RWPE2 (cell line): ENCODE measurements at regions not wholly inside any gene's neighbourhood (a gene's known extent, or its start where the extent isn't known, plus 50 kb on each side); places are given as distances from the start of the nearest gene placed in this dataset.

ENCODE experiments used
- ATAC-seq: fragments of 200-7000 bp; cut with Tn5 transposase; 3 replicates; pipeline ENCODE4 v1.9.1; 2021; ENCODE audit warnings: low read depth
- DNase-seq: peaks from one replicate; pipeline ENCODE4 v3.0.0-alpha.2; 2020; ENCODE audit warnings: low spot score
- H3K27ac ChIP-seq: fragments of 450-650 bp; 2 replicates; pipeline ENCODE4 v1.5.1; 2017; ENCODE audit warnings: mild to moderate bottlenecking; ENCODE audit not compliant: poor library complexity, severe bottlenecking
- H3K27me3 ChIP-seq: fragments of 250-450 bp; sonication (Bioruptor Pico); 2 replicates; pipeline ENCODE4 v1.5.1; 2021; ENCODE audit warnings: mild to moderate bottlenecking, moderate library complexity; ENCODE audit not compliant: insufficient read depth, poor library complexity, severe bottlenecking
- H3K36me3 ChIP-seq: fragments of 250-450 bp; sonication (Bioruptor Pico); 2 replicates; pipeline ENCODE4 v1.5.1; 2020; ENCODE audit warnings: low read depth, mild to moderate bottlenecking, moderate library complexity
- H3K4me1 ChIP-seq: fragments of 250-450 bp; sonication (Bioruptor Pico); 2 replicates; pipeline ENCODE4 v1.5.1; 2021; ENCODE audit warnings: mild to moderate bottlenecking, moderate library complexity; ENCODE audit not compliant: insufficient read depth, poor library complexity, severe bottlenecking
- H3K4me3 ChIP-seq: fragments of 250-450 bp; sonication (Bioruptor Pico); 2 replicates; pipeline ENCODE4 v1.5.1; 2021; ENCODE audit warnings: mild to moderate bottlenecking, moderate library complexity; ENCODE audit not compliant: severe bottlenecking
- H3K9me3 ChIP-seq: fragments of 250-450 bp; sonication (Bioruptor Pico); 2 replicates; pipeline ENCODE4 v1.5.1; 2021; ENCODE audit warnings: mild to moderate bottlenecking, moderate library complexity; ENCODE audit not compliant: severe bottlenecking
- TF ChIP-seq, protein P1 (sequence below): fragments of 450-650 bp; IDR thresholded peaks from one replicate; pipeline ENCODE4 v1.5.1; 2017; ENCODE audit warnings: mild to moderate bottlenecking, moderate library complexity; ENCODE audit not compliant: poor library complexity, severe bottlenecking

DNA sequence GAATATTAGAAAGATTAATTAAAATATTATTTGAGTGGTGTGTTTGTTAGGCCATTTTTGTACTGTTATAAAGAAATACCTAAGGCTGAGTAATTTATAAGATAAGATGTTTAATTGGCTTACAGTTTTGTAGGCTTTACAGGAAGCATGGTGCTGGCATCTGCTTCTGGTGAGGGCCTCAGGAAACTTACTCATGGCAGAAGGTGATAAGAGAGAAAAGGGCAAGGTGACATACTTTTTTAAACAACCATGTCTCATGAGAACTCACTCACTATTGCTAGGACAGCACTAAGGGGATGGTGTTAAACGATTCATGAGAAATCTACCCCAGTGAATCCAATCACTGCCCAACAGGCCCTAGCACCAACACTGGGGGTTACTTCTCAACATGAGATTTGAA, 56.7 kb upstream of the RGS21 start:
- Histone ChIP-seq H3K4me1 (no peaks in the 10 kb centered on the region), H3K36me3 (no peaks in the 10 kb centered on the region), H3K27ac (no peak overlapping the region), H3K9me3 (no peaks in the 10 kb centered on the region), H3K4me3 (no peak overlapping the region), H3K27me3 (no peaks in the 10 kb centered on the region)
- TF ChIP-seq, protein P1, sequence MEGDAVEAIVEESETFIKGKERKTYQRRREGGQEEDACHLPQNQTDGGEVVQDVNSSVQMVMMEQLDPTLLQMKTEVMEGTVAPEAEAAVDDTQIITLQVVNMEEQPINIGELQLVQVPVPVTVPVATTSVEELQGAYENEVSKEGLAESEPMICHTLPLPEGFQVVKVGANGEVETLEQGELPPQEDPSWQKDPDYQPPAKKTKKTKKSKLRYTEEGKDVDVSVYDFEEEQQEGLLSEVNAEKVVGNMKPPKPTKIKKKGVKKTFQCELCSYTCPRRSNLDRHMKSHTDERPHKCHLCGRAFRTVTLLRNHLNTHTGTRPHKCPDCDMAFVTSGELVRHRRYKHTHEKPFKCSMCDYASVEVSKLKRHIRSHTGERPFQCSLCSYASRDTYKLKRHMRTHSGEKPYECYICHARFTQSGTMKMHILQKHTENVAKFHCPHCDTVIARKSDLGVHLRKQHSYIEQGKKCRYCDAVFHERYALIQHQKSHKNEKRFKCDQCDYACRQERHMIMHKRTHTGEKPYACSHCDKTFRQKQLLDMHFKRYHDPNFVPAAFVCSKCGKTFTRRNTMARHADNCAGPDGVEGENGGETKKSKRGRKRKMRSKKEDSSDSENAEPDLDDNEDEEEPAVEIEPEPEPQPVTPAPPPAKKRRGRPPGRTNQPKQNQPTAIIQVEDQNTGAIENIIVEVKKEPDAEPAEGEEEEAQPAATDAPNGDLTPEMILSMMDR: no peak
- DNase-seq: no peak
- ATAC-seq: no peak

DNA sequence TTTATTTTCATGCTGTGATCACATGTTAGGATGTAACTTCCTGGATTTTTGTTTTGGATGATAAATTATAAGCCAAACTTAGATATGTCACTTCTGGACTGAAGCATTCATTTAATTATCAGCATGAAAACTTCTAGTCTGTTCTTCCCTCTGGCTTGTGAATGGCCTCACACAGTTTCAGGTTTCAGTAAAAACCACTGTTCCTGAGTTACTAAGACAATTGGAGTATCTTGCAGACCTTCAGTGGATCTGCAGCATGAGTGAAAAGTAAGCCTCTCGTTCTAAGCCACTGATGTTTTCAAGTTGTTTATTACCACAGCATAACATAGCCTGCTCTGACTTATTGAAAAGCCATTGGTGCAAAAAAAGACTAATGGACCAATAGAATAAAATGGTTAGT, 55.3 kb upstream of the RGS21 start:
- no peak overlapping the region for H3K27ac ChIP-seq
- no peaks in the 10 kb centered on the region for H3K4me1 ChIP-seq
- H3K27me3 ChIP-seq: no peaks in the 10 kb centered on the region
- H3K36me3 ChIP-seq: no peaks in the 10 kb centered on the region
- ATAC-seq: no peak
- TF ChIP-seq, protein P1: no peak
- H3K4me3 ChIP-seq: no peak overlapping the region
- DNase-seq: no peak
- H3K9me3 ChIP-seq: no peaks in the 10 kb centered on the region

DNA sequence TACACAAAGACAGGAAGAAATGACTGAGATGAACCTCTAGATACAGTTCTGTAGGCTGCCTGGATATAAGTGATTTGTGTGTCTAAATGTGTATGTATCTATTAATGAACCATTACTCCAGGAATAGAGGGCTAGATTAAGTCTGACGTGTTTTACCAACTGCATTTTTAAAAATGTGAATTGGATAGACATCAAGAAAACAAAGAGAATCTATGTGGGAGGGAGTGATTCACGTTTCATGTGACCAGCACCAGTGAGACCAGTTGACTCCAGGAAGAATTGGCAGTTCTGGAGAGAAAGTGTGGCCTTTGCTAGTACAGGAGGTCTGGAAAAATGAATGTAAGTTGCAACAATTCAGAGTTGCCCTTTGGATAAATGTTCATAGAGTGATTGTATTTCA, 53.4 kb upstream of the RGS21 start:
- no peak overlapping the region for H3K4me3 ChIP-seq
- H3K36me3 ChIP-seq: no peaks in the 10 kb centered on the region
- ATAC-seq (no peak), DNase-seq (no peak)
- H3K4me1 ChIP-seq: no peaks in the 10 kb centered on the region
- H3K9me3 ChIP-seq: no peaks in the 10 kb centered on the region
- no peaks in the 10 kb centered on the region for H3K27me3 ChIP-seq
- TF ChIP-seq, protein P1: no peak
- H3K27ac ChIP-seq: no peak overlapping the region

DNA sequence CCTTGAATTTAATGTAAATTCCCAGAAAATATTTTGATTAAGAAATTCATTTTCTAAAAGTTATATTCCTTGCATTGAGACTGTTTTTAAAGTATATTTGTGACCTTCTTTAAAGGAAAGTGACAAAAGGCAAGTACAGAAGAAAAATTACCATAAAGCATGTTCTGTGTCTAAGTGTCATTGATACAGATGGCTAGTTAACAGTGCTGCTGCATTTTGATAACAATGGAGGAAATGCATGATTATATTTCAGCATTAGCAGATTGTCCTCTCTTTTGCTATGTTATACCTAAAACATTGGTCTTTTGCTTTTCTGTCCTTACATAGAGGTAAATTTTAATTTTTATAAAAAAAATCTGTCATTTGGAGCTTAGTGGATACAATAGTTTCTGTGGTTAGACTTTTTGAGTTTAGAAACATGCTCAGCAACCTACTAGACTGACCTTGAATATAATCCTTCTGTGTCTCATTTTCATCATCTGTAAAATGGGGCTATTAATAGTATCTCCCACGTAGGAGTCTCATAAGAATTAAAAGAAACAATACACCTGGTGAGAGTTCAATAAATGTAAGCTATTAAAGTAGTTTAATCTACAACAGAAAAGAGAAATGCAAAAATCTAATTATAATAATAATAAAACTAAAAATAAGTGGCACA, 51.1 kb upstream of the RGS21 start:
- Histone ChIP-seq H3K27me3 (no peaks in the 10 kb centered on the region), H3K4me3 (no peak overlapping the region), H3K27ac (no peak overlapping the region), H3K9me3 (no peaks in the 10 kb centered on the region), H3K4me1 (no peaks in the 10 kb centered on the region), H3K36me3 (no peaks in the 10 kb centered on the region)
- ATAC-seq (no peak), DNase-seq (no peak)
- TF ChIP-seq, protein P1: no peak

DNA sequence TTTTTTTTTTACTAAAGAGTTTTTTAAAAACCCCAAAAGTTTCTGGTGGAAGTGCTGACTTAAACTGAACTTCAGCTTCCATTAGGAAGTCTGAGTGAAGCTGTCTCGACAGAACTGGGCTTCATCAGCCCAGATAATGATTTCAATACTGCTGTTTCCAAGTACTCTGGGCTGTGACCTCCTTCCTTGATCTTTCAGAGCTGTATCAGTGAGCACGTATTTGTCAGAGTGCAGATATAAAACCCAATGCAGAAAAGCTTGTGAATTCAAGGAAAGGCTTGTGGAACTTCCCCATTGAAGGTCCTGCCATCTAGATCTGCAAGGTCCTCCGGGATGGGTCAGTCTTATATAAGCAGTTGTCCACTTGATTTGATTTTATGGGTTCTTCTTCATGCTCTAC, 50.1 kb upstream of the RGS21 start:
- no peak for DNase-seq
- Histone ChIP-seq H3K4me1 (no peaks in the 10 kb centered on the region), H3K27me3 (no peaks in the 10 kb centered on the region), H3K4me3 (no peak overlapping the region), H3K27ac (no peak overlapping the region), H3K36me3 (no peaks in the 10 kb centered on the region), H3K9me3 (no peaks in the 10 kb centered on the region)
- TF ChIP-seq, protein P1: no peak
- no peak for ATAC-seq
